DMS114 treated with DMSO at 0.1 percent for 48 hours (cell line): ENCODE measurements at regions not wholly inside any gene's neighbourhood (a gene's known extent, or its start where the extent isn't known, plus 50 kb on each side); places are given as distances from the start of the nearest gene placed in this dataset.
"Not testable (repeated sequence)": the region's sequence is repeated elsewhere in the genome, so short reads cannot be mapped to it uniquely, and the experiment has no call there.

Experiments used
- DNase-seq: peaks from one replicate; lab custom pipeline; 2025; ENCODE audit not compliant: unreplicated experiment; lab: John Stamatoyannopoulos, UW

DNA sequence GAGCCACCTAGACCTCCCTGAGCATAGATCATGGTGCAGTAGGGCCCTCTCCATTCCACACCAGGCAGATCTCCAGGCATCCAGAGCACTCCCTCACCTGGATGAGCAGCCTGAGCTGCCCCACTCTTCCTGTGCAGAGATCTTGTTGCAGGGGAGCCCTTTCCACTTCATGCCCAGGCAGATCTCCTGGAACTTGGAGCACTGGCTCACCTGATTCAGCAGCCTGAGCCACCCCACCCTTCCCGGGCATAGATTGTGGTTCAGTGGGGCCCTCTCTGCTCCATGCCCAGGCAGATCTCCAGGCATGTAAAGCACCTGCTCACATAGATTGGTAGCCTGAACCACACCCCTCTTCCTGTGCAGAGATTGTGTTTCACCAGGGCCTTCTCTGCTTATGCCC, 78.0 kb downstream of the SEC16B start:
- no peak for DNase-seq

DNA sequence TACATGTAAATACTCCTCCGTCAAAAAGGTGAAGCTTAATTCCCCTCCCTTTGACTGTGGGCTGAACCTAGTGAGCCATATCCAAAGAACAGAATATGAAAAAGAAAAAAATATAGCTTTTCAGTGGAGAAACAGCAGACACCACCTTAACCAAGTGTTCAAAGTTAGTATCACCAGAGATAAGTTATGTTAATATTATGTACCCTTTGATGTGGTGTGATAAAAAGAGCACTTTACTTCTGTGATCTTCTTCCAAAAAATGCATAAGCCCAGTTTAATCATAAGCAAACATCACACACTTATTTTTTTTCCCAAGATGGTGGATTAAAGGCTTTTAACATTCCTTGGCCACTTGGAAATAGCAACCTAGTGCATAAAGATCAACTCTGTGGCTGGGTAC, 79.4 kb downstream of the SEC16B start:
- DNase-seq: no peak

DNA sequence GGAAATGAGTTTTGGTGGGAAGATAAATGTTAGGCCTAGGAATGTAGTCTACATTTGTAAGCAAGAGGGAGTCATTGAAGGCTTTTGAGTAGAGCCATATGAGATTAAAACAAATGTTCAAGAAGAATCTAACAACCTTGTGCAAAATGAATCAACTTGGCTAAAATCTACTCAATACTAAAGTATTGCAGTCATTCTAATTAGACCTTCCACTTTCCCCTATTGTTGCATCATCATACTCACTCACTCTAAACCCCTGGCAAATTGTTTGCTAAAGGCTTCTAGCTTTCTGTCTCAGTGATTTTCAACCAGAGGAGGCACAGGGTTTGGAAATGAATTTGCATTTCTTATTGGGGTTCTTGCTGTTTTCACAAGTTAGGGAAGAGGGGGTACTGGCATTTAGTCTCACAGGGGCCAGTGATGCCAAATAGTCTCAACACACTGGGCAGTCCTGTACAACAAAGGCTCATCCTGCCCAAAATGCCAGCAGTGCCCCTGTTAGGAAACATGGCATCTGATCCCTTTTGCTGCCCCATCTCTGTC, 85.3 kb downstream of the SEC16B start:
- DNase-seq: no peak

DNA sequence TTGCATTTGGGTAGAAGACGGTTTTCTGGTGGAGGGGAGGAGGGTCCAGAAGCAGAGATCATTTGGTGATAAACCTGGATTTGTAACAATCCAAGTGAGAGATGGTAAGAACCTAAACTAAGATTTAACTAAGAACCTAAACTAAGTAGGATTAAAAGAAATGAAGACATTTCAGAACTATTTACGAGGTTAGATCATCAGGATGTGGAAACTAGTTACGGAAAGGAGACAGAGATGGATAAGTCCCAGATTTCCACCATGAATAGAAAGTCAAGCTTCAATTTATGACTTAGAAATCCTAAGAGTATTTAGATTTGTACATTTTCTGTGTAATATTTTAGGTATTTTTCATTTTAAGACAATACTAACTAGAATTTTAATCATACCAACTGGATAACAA, 86.3 kb downstream of the SEC16B start:
- no peak for DNase-seq

DNA sequence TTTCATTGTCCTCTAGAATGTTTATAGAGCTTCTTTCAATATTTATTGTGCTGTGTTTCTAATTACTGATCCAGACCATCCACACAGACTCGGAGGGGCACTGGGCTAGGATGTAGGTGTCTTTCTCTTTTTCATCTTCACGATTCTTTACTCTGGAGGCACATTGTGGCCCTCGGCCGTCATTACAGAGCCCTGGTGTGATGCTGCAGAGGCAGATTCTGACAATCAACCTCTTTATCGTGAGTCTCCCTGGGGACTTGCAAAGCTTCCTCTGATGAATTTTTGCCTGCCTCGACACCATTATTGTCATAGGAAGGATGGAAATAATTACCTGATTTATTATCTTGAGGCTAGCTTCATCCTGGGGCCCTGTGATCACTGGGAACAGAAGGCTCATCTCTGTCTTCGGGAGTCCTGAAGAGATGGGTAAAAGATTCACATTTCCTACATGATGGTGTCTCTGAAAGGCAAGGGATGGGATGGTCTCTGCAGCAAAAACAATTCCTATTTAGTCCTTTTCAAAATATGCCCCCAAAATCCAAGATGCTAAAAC, 89.4 kb downstream of the SEC16B start:
- no peak for DNase-seq

DNA sequence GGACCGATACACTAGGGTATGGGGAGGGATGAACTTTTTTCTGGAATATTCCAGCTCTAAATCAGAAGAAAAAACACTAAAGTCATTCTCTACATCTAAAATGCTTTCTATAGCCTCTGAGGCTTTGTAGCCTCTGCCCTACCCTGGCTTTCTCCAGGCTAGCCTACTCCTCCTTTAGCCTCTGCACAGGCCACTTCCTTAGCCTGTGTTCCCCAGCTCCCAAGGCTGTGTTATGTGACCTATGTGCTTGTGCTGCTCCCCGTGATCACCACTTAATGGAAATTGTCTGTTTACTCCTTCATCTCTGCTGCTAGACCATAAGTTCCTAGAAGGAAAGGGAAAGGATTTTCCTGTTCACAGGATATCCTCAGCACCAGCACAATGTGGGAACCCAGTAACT, 92.8 kb downstream of the SEC16B start:
- DNase-seq: no peak

DNA sequence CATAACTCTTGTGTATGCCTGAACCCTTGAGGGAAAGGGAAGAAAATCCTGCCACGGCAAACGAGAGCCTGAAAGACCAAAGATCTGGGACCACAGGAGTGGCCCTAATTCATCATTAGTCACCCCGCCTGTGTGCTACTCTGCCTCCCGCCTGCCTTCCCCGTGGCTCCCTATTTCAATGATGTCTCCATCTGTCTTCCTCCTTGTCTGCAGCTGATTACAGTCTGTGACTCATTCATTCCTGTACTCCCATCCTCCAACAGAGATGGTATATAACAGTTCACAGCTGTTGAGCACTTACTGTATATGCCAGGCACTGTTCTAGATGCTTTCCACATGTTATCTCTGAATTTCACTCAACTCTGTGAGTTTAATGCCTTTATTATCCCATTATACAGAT, 96.6 kb downstream of the SEC16B start:
- no peak for DNase-seq

DNA sequence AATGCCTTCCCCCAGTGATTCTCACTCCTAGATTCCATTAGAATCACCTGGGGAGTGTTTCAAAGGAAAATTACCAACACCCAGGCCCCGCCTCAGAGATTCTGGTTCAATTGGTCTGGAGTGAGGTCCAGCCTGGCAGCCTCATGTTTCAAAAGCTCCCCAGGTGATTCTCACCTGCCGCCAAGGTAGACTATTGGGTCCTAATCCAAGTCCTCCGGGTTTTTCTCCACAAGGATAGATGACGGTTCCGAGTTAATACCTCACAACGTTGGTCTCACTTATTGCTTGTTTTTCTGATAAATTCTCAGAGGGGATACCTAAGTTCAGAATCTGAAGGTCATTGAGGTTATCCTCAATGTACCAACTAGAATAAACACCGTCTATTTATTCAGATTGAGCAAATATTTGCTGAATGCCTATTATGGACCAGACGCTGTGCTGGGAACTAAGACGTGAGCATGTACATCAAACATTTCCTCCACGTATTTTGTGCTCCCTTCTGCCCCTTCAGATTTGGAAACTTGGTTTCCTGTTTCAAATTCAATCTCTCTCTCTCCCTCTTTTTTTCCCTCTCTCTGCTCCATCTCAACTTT, 97.5 kb downstream of the SEC16B start:
- no peak for DNase-seq

DNA sequence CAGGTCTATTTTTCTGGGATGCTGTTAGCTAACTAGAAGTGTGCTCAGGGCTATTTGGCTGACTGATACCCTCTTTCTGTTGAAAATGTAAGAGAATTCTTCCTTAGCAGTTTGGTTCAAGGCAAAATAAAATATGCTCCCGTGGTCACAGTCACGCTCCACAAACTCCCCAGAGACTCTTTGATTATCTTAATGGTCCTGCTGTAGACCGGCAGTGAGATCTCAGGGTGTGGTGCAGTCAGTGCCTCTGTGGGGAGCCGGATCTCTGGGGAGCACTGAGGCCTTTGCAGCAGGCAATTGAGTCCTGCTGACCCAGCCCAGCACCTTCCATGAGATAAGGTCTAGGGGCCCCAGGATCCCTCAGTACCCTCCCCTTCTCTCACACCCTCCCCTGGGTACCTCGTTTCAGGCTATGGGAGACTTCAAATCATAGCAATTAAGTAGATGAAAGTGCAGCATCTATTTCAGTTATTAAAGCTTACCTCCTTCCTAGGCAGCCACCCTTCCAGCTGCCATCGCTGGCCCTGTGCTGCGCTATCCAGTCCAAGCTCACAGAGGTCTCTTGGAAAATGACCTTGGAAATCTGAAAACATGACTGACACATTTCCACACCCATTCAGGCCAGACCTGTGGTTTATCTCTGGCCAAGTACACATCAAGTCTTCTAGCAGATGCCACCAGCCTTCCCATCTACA, 98.1 kb downstream of the SEC16B start:
- no peak for DNase-seq

DNA sequence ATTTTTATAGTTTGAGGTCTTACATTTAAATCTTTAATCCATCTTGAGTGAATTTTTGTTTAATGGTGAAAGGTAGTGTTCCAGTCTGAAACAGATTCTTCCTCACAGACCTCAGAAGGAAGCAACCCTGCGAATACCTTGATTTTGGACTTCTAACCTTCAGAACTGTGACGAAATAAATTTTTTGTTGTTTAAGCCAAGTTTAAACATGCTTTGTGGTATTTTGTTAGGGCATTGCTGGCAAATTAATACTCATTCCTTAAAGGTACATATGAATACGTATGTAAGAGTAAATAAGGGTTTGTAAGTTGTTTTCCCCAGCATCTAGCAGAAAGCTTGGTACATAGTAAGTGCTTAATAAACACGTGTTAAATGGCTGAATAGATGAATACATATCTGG, 100.3 kb downstream of the SEC16B start:
- DNase-seq: no peak

DNA sequence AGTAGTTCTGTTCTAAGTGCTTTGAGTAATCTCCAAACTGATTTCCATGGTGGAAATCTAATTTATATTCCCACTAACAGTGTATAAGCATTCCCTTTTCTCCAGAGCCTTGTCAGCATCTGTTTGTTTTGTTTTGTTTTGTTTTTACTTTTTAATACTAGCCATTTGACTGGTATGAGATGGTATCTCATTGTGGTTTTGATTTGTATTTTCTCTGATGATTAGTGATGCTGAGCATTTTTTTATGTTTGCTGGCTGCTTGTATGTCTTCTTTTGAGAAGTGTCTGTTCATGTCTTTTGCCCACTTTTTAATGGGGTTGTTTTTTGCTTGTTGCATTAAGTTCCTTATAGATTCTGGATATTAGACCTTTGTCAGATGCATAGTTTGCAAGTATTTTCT, 100.8 kb downstream of the SEC16B start:
- DNase-seq: not testable (repeated sequence)

DNA sequence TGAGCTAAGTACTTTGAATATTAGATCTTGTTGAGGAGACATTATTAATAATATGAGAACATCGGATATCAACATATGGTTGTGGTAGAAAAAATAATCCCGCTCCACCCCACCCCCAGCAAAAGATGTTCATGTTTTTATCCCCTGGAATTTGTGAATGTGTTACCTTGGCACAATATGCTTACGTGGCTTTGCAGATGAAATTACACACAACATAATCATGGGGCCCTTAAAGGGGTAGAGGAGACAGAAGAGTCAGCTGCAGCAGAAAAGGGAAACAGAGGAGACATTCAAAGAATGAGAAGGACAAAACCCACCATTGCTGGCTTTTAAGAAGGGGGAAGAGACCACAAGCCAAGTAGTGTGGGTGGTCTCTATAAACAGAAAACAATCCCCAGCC, 104.1 kb downstream of the SEC16B start:
- DNase-seq: no peak

DNA sequence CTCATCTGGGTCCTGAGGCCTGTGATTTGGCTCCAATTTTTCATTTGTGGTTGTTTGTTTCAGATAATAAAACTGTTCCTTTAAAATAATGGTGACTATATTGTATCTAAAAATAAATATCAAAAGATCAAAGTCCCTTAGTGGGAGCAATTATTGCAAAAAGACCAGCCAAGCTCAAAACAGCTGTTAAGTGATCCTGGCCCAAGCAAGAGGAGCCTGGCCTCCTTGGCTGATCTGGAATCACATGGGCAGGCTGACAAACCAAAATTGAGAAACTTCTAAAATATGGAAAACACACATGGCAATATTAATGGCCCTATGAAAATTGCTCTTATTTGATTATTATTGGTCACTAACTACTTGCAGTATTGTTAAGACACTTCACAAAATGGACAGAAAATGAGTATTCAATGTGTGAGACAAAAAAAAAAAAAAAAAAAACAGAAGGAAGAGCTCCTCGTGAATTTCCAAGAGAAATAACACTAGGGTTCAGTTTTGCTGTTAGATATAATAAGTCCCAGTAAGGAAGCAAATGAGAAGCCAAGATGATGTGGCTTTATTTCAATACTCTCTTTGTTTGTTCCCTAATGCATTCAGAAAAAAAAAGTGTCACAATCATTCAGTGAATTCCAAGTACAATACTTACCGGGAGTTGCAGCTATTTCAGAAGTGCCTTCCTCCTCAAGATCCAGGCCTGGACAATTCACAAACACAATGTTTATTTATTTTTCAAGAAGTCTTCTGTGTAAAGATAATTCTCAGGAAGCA, 105.1 kb downstream of the SEC16B start:
- no peak for DNase-seq

DNA sequence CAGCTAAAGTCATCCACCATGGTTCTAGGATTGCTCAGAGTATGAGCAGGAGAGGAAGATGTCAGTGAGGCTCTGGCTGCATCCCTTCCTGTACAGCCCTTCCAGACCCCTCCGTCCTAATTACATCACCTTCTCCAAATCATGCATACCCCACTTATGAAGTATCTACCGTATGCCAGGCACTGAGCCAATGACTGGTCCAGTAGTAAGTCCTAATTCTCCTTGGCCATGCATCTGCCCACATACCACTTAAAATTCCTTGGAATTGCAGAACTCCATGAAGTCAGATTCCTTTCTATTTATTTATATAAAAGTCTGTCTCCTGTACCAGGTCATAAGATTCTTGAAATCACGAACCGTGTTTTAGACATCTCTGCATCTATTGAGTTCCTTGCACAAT, 106.1 kb downstream of the SEC16B start:
- no peak for DNase-seq

DNA sequence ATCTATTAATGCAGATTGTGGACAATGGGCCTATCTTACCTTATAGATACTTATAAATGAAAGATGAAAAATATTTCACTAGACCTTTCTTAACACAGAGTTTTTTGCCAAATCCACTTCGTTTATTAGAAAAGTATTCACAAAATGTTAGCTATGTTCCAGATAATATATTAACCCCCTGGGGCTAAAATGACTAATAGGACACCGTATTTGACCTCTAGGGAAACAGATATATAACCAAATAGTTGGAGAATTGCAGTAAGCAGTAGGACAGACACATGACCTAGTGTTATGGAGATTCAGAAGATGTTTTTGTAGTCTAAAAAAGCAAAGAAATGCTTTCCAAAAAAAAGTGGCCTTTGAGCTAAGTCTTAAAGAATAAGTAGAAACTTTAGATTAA, 106.9 kb downstream of the SEC16B start:
- no peak for DNase-seq

DNA sequence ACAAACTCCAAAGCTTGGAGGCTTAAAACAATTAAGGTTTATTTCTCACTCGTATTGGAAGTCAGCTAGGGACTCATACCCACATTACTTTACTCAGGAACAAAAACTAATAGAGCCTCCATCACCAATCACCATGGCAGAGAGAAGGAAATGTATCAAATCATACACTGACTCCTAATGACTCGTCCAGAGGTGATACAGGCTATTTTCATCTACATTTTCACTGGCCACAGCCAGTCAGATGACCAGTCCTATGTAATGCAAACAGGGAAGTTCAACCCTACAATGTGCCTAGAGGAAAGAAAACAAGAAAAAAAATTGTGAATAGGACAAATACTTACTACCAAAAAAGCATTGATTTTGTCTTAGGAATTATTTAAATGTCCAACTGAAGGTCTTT, 110.3 kb downstream of the SEC16B start:
- DNase-seq: no peak

DNA sequence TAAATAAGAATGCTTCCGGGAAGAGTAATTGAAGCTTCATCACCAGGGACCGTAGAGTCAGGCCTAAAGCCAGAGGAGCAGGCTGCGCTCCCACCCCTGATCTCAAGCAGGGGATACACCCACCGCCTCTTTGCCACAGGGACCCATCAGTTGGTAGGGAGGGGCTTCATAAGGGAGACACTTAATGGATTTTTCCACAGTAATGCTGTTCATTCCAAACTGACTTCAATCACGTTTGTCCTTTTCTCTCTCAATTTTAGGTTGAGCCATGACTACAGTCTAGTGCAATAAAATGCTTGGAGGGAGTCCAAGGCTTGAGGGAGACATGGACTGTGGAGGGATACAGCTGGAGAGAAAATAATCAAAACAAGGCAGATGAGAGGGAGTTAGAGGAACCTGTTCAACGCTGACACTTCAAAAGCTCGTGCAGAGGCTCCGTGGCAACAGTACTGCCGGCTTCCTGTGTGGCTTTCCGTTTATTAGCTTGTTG, 111.5 kb downstream of the SEC16B start:
- no peak for DNase-seq

DNA sequence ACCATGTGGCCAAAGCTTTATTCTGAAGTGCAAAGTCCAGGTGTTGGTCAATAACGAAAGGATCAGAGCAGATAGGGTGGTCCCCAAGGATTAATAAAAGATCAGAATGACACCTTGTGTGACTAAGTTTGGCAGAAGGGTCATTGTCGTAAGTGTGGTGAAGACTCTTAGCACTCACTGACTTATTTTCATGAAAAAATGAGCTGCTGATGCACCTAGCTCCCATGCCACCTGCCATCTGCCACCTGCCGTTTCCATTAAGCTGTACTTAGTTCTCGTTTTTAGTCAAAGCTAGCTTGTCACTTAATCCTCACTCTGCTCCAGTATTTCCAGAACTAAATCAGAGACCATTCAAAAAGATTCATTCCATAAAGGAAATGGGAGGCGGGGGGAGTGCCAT, 112.6 kb downstream of the SEC16B start:
- DNase-seq: no peak

DNA sequence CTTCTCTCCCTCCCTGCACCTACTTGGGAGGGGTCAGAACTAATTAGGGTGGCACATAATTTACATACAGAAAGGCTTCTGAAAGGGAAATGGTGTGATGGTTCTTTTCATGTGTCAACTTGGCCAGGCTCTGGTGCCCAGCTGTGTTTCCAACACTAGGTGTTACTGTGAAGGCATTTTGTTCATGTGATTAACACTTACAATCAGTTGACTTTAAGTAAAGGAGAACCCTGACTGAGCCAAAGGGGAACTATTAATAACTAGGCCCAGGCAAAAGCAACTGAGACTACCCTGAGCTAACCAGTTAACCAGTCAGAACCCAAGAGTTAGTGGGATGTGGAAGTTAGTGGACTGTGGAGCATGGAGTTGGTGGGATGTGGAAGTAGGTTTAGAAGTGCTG, 114.9 kb downstream of the SEC16B start:
- DNase-seq: no peak

DNA sequence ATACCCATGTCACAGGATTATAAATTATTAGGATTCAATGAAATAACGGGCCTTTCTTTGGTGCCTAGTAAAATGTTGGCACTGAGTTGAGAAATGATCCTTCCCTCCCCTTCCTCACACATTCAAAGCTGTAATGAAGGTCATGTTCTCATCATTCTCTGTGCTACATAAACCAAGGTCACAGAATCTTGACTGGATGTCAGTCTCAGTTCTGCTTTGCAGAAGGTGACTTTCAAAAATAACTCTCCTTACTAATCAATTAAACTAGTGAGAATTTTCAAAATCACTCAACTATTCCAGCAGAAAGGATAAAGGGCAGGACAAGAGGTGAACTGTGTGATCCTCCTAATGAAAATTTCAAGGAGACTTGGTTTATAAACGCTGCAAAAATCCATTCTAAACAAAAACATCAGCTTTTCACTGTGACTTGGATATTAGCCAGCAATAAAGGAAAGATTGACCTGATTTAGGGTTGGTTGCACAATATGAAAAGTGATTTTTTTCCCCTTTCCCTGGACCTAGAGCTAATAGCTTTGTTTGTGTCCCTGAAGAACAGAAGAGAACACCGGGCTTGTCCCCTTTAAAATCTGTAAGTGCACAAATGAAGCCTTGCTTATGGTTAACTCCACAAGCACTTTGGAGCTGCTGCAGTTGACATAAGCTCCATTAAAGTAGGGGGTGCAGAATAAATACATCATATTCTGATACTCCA, 120.1 kb downstream of the SEC16B start:
- no peak for DNase-seq

DNA sequence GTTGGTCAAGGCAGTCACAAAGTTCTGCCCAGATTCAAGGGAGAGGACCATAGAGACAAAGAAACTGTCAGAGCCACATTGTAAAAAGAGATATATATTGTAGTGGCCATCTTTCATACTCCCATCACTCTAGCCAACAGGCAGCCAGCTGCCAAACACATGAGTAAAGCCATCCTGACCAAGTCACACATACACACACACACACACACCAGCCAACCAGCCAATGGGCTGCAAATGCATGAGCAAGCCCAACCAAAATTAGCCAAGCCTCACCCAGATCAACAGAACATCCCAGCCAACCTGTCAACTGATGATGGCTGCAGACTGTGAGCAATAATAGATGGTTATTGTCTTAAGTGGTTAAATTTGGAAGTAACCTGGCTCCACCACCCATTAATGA, 120.7 kb downstream of the SEC16B start:
- no peak for DNase-seq
